OCI-M2 (cell line): ENCODE measurements at regions not wholly inside any gene's neighbourhood (a gene's known extent, or its start where the extent isn't known, plus 50 kb on each side); places are given as distances from the start of the nearest gene placed in this dataset.
"Not testable (repeated sequence)": the region's sequence is repeated elsewhere in the genome, so short reads cannot be mapped to it uniquely, and the experiment has no call there.

Experiments
- DNase-seq: peaks from one replicate; lab custom pipeline; 2025; ENCODE audit not compliant: unreplicated experiment; lab: John Stamatoyannopoulos, UW

GRCh38 chr6:137968901-137969300 is 101.8 kb downstream of the TNFAIP3 start:
- DNase-seq, result no peak

GRCh38 chr6:137969874-137970273 is 102.8 kb downstream of the TNFAIP3 start:
- DNase-seq, result no peak

- no peak for DNase-seq
Observed at GRCh38 chr6:137970368-137970767, 103.3 kb downstream of the TNFAIP3 start.

DNA sequence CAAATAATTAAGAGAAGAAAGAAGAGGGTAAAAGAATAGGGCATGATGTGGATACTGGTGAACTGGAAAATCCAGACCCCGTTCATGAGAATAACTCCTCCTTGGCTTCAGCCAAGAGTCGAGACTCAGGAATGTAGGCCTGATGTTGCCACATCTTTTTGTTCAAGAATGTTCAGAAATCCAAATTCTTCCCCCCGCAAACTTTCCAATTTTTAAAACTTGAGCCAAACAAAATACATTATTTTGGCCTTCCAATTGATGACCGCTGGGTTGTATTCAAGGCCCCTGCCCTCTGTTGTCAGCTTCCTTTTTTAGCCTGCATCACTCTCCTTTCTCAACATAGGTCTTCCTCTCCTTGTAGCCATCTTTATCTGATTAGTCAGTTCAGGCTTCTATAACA is 106.1 kb downstream of the TNFAIP3 start:
- no peak for DNase-seq

DNA sequence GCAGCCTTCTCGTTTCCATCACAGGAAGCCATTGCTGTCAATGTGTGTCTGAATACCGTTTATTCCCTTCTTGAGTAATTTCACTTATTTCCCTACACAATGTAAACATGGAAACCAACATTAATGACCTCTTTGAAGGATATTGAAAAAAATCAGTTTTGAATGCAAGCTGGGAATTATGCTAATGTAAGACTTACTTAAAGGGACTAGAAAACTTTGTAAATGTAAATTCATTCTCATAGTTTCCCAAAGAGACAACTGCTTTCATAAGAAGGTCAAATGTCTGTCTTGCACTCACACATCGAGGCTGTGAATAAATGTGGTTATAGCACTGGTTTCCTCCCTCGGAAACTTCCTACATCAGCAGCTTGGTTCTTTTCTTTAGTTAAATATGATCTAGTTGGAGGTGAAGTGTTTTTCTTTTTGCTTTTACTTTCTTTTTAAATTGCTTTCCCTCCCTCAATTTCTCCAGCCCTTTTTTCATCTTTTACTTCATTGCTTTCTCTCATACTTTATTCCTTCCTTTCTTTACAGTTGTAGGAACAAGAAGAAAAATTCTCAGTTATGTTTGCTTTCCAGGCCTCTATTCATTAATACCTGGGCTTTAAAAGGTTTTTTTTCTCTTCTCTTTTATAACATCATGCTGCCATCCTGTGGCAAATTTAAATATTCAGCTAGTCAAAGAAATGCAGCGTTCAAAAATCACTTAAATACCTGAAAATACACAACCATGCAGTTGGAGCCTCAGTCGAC is 108.3 kb downstream of the TNFAIP3 start:
- no peak for DNase-seq

DNA sequence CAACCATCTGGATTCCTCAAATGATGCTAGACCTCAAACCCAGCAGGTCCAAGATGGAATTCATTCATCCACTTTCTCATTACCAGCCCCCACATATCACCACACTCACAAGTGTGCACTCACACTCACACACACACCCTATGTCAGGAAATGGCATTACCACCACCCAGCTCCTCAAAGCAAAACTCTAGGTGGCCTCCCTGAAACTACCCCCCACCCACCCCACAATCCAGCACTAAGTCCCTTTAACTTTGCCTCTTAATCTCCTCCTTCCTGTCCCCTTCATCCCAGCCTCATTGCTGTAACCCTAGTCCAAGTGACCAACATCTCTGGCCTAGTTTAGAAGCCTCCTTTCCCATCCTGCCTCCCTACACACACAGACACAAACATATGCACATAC is 109.4 kb downstream of the TNFAIP3 start:
- DNase-seq, result no peak

- no peak for DNase-seq
Observed at GRCh38 chr6:137977206-137977605, 110.1 kb downstream of the TNFAIP3 start.

DNA sequence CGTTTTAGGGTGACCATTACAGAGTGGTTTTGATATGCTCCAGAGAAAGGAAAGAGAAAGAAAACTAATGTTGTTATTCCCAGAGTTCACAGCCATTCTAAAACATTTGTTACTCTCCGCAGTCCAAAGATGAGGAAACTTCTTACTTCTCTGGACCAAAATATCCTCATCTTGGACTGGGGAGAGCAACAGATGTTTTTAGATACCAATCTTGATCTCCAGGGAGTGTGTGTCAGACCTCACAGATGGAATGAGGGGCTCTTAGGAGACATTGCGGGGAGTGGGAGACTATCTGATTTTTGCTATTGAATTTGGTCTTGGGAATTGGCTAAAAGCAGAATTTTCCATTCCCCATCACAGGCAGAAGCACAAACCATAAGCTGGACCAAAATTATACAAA is 110.8 kb downstream of the TNFAIP3 start:
- no peak for DNase-seq

DNA sequence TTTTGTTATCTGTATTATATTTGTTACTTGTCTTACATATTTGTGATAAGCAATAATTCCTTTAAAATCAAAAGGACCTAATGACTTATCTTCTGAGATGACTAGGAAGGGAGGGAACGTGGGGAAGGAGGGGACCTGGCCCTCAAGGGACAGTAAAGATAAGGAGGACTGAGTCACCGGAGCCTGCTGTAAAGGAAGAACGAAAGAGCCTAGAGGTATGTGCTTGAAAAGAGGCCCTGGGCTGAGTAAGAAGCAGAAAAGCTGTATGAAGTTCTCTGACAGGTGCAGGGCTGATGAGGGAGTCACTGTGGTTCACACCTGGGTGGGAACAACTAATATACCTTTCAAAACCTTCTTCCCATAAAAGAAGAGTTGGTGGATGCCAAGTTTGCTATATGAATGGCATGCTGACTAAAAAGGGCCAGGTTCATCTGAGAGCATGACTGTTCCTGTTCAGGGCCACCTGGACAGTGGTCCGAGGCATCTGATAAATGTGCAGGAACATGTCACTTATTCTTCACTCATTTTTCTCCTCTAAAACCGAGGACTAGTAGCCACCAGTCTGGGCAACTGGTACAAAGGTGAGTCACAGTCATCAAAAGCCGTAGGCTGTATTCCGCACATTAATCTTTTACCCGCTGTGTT is 111.3 kb downstream of the TNFAIP3 start:
- no peak for DNase-seq

- not testable (repeated sequence) for DNase-seq
Observed at GRCh38 chr6:137979263-137979662, 112.2 kb downstream of the TNFAIP3 start.

DNA sequence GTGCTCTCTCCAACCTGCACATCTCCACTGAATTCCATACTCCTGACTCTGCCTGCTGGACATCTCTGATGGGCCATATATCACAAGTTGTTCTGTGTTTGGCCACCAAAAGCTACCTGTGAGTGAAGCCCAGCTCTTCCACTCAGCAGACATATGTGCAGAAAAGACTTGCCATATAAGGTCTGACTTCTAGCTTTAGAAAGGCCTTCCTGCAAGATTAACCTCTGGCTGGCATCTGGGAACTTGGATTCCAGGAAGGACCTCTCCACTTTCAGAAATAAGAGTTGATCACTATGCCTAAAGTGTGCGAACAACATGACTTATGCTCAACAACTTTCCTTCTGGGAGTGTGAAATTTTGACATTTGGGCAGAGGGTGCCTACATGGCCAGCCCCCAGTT is 113.7 kb downstream of the TNFAIP3 start:
- DNase-seq, result no peak

GRCh38 chr6:137981758-137982157 is 114.7 kb downstream of the TNFAIP3 start:
- DNase-seq, result no peak

DNA sequence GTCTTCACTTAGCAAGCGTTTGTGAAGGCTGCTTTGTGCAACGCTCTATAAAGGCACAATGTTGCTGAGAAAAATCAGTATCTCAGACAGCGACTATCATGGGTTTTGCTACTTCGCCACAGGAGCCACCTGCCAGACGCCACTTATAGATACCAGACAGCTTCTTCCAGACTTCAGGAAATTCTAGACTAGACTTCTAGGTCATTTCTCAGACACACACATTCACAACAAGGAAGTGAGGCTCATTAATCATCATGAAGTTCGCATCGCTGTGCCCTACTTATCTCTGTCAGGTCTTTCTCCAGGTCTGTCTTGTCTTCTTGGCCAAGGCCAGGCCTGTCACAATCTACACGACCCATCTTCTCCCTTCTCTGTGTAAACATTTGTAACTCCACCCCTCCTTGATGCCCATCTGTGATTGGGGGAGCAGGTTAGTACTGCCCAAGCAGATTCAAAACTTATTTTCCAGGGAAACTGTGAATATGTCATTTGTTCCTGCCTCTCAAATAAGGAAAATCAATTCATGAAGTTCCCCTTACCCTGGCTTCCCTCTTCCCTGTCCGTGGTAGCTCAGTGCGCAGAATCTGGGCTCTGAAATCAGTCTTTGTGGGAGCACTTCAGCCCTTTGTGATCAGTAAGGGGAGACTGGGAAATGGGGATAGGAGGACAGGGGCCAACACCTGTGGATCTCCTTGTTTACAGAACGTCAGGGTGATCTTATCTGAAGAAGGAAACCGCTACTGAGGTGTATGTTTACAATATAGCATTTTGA is 115.5 kb downstream of the TNFAIP3 start:
- DNase-seq, result no peak

DNA sequence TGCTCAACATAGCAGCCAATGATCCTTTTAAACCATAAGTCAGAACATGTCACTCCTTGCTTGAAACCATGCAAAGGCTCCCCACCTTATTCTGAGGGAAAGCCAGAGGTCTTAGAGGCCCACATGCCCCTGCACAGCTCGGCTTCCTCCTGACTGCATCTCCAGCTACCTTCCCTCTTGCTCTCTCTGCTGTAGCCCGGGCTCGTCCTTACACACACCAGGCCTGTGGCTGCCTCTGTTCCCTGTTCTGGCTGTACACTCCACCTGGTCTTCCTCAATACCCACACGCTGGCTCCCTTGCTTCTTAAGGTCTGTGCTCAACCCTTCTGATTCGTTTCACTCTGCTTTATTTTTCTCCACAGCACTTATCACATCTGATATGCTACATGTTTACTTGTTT is 116.2 kb downstream of the TNFAIP3 start:
- DNase-seq, result no peak

DNA sequence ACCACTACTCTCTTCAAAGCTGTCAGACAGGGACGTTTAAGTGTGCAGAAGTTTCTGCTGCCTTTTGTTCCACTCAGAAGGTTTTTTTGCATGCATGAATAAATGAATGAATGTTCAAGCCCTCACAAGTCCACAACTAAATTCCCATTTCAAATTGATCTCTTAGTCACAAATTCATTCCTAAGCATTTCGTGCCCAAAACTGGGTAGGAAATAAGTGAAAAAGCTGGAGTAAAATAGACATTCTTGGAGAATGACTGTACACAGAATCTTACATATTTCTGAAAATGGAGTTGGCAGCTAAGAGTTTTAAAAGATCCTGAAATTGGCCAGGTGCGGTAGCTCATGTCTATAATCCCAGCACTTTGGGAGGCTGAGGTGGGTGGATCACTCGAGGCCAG is 117.6 kb downstream of the PERP start:
- no peak for DNase-seq

DNA sequence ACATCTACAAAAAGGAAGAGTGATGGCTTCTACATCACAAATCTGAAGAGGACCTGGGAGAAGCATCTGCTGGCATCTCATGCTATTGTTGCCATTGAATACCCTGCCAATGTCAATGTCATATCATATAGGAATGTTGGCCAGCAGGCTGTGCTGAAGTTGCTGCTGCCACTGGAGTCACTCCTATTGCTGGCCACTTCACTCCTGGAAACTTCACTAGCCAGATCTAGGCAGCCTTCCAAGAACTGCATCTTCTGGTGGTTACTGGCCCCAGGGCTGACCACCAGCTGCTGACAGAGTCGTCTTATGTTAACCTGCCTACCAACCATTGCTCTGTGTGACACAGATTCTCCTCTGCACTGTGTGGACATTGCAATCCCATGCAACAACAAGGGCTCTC is 111.8 kb downstream of the PERP start:
- no peak for DNase-seq

GRCh38 chr6:137998461-137999019 is 108.7 kb downstream of the PERP start:
- no peak for DNase-seq

- no peak for DNase-seq
Observed at GRCh38 chr6:137999815-138000214, 107.4 kb downstream of the PERP start.

DNA sequence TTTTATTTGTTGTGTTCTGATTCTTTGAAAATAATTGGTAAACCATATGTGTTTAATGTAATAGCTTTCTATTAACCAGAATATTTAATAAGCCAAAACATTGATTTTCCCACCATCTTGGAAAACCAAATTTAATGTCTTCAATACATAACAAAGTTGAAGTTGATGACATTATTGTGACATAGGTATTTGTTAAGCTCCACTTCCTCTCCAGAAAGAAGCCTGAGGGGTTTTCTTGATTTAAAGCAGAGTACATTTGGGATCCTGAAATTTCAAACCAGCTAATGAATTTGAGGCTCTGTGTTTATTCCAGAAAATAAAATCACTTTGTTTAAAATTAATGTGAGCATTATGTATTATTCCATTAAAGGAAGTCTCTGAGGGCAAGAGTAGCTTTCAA is 106.3 kb downstream of the PERP start:
- DNase-seq, result no peak

DNA sequence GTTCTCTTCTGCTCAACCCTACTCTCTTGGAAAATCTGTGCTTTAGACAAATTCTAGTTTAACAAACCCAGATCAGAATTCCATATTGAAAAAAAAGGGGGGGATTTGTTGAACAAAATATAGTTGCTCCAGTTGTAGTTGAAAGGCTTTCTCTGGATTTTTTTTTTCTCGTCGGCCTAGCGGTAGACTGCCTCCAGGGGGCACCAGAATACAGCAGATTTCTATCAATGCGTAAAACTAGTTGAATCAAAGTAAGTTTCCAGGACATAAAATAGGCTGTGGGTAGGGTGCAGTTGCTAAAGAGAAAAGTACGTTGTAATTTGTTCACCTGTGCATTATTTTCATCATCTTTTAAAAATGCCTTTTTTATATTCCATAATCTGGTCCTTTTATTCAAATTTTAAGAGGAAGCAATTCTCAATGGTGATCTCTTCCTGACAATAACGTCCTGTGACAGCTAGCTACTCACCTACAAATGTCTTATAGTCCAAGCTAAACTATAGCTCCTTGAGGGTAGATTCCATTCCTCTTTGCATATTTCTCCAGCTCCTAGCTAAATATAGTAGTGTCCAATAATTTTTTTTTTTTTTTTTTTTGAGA is 105.4 kb downstream of the PERP start:
- DNase-seq, result no peak
